HEK293T (cell line): ENCODE measurements at regions not wholly inside any gene's neighbourhood (a gene's known extent, or its start where the extent isn't known, plus 50 kb on each side); places are given as distances from the start of the nearest gene placed in this dataset.

ENCODE experiments used
- BHLHE40 ChIP-seq: fragments of 450-650 bp; IDR thresholded peaks from 2 replicates; pipeline ENCODE4 v1.6.1; 2016; ENCODE audit warnings: mild to moderate bottlenecking, moderate library complexity, borderline replicate concordance
- CTBP1 ChIP-seq: fragments of 450-650 bp; IDR thresholded peaks from 2 replicates; pipeline ENCODE4 v1.6.1; 2016; ENCODE audit warnings: borderline replicate concordance
- ELF4 ChIP-seq: fragments of 450-650 bp; IDR thresholded peaks from 2 replicates; pipeline ENCODE4 v1.6.1; 2017; ENCODE audit warnings: antibody characterized with exemption
- FOXA1 ChIP-seq: fragments of 450-650 bp; IDR thresholded peaks from 2 replicates; pipeline ENCODE4 v1.6.1; 2016; ENCODE audit warnings: mild to moderate bottlenecking
- FOXK2 ChIP-seq: fragments of 450-650 bp; IDR thresholded peaks from 2 replicates; pipeline ENCODE4 v1.6.1; 2016; ENCODE audit warnings: mild to moderate bottlenecking
- FOXM1 ChIP-seq: fragments of 450-650 bp; IDR thresholded peaks from 2 replicates; pipeline ENCODE4 v1.6.1; 2017; ENCODE audit warnings: mild to moderate bottlenecking, borderline replicate concordance
- L3MBTL2 ChIP-seq: fragments of 450-650 bp; conservative IDR thresholded peaks from 2 replicates; pipeline ENCODE4 v1.6.1; 2016; ENCODE audit warnings: mild to moderate bottlenecking
- LEF1 ChIP-seq: fragments of 450-650 bp; IDR thresholded peaks from 2 replicates; pipeline ENCODE4 v1.6.1; 2017; ENCODE audit warnings: mild to moderate bottlenecking, borderline replicate concordance
- NFRKB ChIP-seq: fragments of 450-650 bp; IDR thresholded peaks from 2 replicates; pipeline ENCODE4 v1.6.1; 2016; ENCODE audit warnings: mild to moderate bottlenecking, moderate library complexity
- SP1 ChIP-seq: fragments of 450-650 bp; IDR thresholded peaks from 2 replicates; pipeline ENCODE4 v1.6.1; 2017
- SUZ12 ChIP-seq: fragments of 450-650 bp; IDR thresholded peaks from 2 replicates; pipeline ENCODE4 v1.6.1; 2016; ENCODE audit warnings: mild to moderate bottlenecking
- TARDBP ChIP-seq: fragments of 450-650 bp; IDR thresholded peaks from 2 replicates; pipeline ENCODE4 v1.6.1; 2016
- ZNF384 ChIP-seq: fragments of 450-650 bp; IDR thresholded peaks from 2 replicates; pipeline ENCODE4 v1.6.1; 2016
- TF ChIP-seq, protein P1 (sequence below): fragments of 450-650 bp; IDR thresholded peaks from 2 replicates; pipeline ENCODE4 v1.6.1; 2016

DNA sequence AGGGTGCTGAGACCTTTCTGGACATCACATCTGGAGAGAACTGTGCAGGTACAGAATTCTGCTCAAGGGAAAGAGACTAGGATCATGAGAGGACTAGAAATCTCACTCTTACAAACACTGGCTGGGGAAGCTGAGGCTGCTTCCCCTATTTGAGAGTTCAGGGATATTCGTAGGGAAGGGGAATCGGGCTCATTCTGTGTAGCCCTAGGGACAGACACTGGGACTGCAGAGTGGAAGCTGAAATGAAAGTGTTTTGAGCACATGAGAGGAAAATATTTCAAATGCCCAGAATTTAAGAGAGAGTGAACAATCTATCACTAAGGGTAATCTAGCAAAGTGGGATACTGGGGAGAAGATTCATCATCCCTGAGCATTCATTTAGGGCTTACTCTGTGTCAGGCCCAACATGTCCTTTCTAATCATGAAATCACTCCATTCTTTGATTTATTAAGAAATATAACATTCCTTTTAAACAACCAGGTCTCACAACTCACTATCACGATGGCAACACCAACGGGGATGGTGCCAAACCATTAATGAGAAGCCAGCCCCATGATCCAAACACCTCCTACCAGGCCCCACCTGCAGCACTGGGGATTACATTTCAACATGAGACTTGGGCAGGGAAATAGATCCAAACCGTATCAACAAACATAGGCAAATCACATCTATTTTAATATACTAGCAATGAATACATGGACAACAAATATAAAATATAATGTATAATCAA lies 63.0 kb downstream of the CPN2 start:
- TF ChIP-seq SP1 (no peak), FOXA1 (no peak), L3MBTL2 (no peak), ELF4 (no peak), BHLHE40 (no peak), FOXM1 (no peak), TARDBP (no peak), CTBP1 (no peak), LEF1 (no peak), FOXK2 (no peak), ZNF384 (no peak), NFRKB (no peak), SUZ12 (no peak)
- TF ChIP-seq, protein P1, sequence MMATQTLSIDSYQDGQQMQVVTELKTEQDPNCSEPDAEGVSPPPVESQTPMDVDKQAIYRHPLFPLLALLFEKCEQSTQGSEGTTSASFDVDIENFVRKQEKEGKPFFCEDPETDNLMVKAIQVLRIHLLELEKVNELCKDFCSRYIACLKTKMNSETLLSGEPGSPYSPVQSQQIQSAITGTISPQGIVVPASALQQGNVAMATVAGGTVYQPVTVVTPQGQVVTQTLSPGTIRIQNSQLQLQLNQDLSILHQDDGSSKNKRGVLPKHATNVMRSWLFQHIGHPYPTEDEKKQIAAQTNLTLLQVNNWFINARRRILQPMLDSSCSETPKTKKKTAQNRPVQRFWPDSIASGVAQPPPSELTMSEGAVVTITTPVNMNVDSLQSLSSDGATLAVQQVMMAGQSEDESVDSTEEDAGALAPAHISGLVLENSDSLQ, result no peak
